GM21390 (cell line): ENCODE measurements at regions not wholly inside any gene's neighbourhood (a gene's known extent, or its start where the extent isn't known, plus 50 kb on each side); places are given as distances from the start of the nearest gene placed in this dataset.
"Not testable (repeated sequence)": the region's sequence is repeated elsewhere in the genome, so short reads cannot be mapped to it uniquely, and the experiment has no call there.

Experiments
- ATAC-seq: cut with Tn5 transposase; IDR thresholded peaks from one replicate; pipeline ENCODE4 v1.9.1; 2021; ENCODE audit not compliant: unreplicated experiment

GRCh38 chr9:95785209-95785608 lies 90.3 kb upstream of the ERCC6L2 start:
- no peak for ATAC-seq

- ATAC-seq = no peak
These were observed 91.2 kb upstream of the ERCC6L2 start for GRCh38 chr9:95784318-95784717.

- no peak for ATAC-seq
These were observed 92.0 kb upstream of the ERCC6L2 start for GRCh38 chr9:95783426-95783975.

GRCh38 chr9:95780751-95781150 lies 94.7 kb upstream of the ERCC6L2 start:
- no peak for ATAC-seq

- no peak for ATAC-seq
These were observed 95.4 kb upstream of the ERCC6L2 start for GRCh38 chr9:95780121-95780520.

GRCh38 chr9:95779597-95779996 lies 95.9 kb upstream of the ERCC6L2 start:
- ATAC-seq = not testable (repeated sequence)

- no peak for ATAC-seq
These were observed 96.5 kb upstream of the ERCC6L2 start for GRCh38 chr9:95778957-95779356.

GRCh38 chr9:95777136-95777535 lies 98.4 kb upstream of the ERCC6L2 start:
- ATAC-seq = no peak

- no peak for ATAC-seq
These were observed 99.3 kb upstream of the ERCC6L2 start for GRCh38 chr9:95776176-95776575.

- no peak for ATAC-seq
These were observed 100.3 kb upstream of the ERCC6L2 start for GRCh38 chr9:95775191-95775590.

- ATAC-seq = no peak
These were observed 102.5 kb upstream of the ERCC6L2 start for GRCh38 chr9:95773053-95773418.

GRCh38 chr9:95772320-95773052 lies 103.0 kb upstream of the ERCC6L2 start:
- ATAC-seq = no peak

- no peak for ATAC-seq
These were observed 103.8 kb upstream of the ERCC6L2 start for GRCh38 chr9:95771556-95772246.

- no peak for ATAC-seq
These were observed 104.8 kb upstream of the ERCC6L2 start for GRCh38 chr9:95770653-95771131.

- no peak for ATAC-seq
These were observed 105.5 kb upstream of the ERCC6L2 start for GRCh38 chr9:95769909-95770433.

- no peak for ATAC-seq
These were observed 106.0 kb upstream of the ERCC6L2 start for GRCh38 chr9:95769473-95769872.

- ATAC-seq = no peak
These were observed 108.6 kb upstream of the ERCC6L2 start for GRCh38 chr9:95766906-95767305.

- ATAC-seq = no peak
These were observed 110.8 kb upstream of the ERCC6L2 start for GRCh38 chr9:95764533-95765319.

GRCh38 chr9:95763983-95764382 lies 111.5 kb upstream of the ERCC6L2 start:
- ATAC-seq = no peak

- ATAC-seq = no peak
These were observed 112.5 kb upstream of the ERCC6L2 start for GRCh38 chr9:95763006-95763405.

GRCh38 chr9:95762322-95762721 lies 113.2 kb upstream of the ERCC6L2 start:
- no peak for ATAC-seq
